ENCODE measurements at regions not wholly inside any gene's neighbourhood (a gene's known extent, or its start where the extent isn't known, plus 50 kb on each side); places are given as distances from the start of the nearest gene placed in this dataset.

DNA sequence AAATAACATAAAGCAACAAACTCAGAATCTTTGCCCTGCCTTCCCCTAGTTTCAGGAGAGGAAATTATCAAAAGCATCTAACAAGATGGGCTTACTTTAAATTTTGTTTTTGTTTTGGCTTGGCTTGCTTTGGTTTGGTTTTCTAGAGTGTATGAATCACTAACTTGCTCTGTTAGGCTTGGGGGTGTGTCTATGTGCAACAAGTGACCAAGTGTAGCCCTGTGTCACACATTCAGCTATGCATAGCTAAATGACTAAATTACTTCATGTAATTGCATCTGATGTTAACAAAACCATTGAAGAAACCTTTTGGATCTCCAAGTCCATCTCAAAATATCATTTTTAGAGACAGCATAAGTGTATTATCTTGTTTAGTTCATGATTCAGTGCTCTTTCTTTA, 251.0 kb downstream of the TFEC start:
- DNase-seq (ENCODE audit: low spot score) = no peak
- TF ChIP-seq, protein P1, sequence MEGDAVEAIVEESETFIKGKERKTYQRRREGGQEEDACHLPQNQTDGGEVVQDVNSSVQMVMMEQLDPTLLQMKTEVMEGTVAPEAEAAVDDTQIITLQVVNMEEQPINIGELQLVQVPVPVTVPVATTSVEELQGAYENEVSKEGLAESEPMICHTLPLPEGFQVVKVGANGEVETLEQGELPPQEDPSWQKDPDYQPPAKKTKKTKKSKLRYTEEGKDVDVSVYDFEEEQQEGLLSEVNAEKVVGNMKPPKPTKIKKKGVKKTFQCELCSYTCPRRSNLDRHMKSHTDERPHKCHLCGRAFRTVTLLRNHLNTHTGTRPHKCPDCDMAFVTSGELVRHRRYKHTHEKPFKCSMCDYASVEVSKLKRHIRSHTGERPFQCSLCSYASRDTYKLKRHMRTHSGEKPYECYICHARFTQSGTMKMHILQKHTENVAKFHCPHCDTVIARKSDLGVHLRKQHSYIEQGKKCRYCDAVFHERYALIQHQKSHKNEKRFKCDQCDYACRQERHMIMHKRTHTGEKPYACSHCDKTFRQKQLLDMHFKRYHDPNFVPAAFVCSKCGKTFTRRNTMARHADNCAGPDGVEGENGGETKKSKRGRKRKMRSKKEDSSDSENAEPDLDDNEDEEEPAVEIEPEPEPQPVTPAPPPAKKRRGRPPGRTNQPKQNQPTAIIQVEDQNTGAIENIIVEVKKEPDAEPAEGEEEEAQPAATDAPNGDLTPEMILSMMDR (IDR thresholded peaks at IDR 0.05; ENCODE audit: extremely low read depth, insufficient read depth, missing control alignments) = no peak
- in situ Hi-C loops (cut with MboI; ENCODE audit: low pct_unique_long_range_greater_than_20kb, low sequenced_read_pairs, unreplicated experiment) = no loop called here

DNA sequence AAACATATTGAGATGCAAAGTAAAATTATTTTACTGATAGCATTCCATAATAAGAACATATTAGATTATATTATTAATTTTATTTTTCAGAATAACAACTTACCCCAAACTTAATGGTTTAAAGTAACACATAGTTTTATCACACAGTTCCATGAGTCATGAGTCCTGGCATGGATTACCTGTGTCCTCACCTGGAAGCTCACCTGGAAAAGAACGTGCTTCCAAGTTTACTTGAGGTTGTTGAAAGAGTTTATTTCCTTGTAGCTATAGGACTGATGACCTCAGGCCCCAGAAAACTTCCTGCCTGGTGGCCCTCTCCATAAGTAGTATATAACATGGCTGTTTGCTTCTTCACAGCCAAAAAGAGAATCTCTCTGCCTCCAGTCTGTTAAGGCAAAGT, 254.6 kb downstream of the TFEC start:
- TF ChIP-seq, protein P1 (IDR thresholded peaks at IDR 0.05; ENCODE audit: extremely low read depth, insufficient read depth, missing control alignments) = no peak
- DNase-seq (ENCODE audit: low spot score) = no peak
- in situ Hi-C loops (cut with MboI; ENCODE audit: low pct_unique_long_range_greater_than_20kb, low sequenced_read_pairs, unreplicated experiment) = no loop called here

DNA sequence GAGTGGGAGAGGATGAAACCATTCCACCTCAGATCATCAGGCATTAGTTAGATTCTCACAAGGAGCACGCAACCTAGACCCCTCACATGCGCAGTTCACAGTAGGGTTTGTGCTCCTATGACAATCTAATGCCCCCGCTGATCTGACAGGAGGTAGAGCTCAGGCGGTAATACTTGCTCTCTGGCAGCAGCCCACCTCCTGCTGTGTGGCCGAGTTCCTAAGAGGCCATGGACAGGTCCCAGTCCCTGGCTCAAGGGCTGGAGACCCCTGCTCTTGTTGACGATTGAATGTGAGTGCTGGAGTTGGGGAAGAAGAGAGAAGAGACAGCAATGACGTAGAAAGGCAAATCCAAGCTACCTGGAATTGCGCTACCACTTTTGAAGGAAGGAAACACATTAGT, 267.2 kb downstream of the TFEC start:
- in situ Hi-C loops (cut with MboI; ENCODE audit: low pct_unique_long_range_greater_than_20kb, low sequenced_read_pairs, unreplicated experiment) = no loop called here
- TF ChIP-seq, protein P1 (IDR thresholded peaks at IDR 0.05; ENCODE audit: extremely low read depth, insufficient read depth, missing control alignments) = no peak
- DNase-seq (ENCODE audit: low spot score) = no peak

DNA sequence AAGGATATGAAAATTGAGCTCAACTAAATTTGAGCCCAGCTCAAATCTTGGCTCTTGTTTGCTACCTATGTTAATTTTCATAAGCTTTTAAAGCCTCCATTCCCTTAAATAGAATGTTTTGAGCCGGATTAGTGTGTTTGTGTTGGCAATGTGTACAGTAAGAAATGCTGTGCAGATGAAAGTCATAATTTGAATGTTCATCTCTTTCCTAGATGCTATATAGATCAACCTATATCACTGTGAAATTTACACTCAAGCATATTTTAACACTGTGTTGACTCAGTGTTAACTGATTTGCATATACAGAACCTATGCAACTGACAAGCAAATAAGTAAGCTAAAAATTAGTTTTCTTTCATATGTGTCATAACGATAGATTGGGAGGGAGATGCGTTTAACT, 272.5 kb downstream of the TFEC start:
- DNase-seq (ENCODE audit: low spot score) = no peak
- in situ Hi-C loops (cut with MboI; ENCODE audit: low pct_unique_long_range_greater_than_20kb, low sequenced_read_pairs, unreplicated experiment) = no loop called here
- TF ChIP-seq, protein P1 (IDR thresholded peaks at IDR 0.05; ENCODE audit: extremely low read depth, insufficient read depth, missing control alignments) = no peak

DNA sequence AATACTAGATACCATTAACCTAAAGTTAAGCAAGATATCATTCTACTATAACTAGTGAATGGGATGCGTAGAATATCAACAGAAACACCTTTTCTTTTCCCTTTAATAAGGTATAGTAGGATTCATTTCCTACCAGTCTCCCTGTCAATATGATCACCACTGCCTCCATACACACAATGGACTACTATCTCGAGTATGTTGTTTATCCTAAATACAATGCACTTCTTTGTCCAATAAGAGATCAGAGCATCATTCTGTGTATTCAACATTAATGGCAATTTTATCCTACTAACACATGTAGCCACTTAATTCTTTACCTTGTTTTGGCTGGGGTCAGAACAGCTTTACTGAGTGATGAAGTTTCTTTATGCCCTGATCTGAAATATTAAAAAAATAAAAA, 276.3 kb downstream of the TFEC start:
- TF ChIP-seq, protein P1 (IDR thresholded peaks at IDR 0.05; ENCODE audit: extremely low read depth, insufficient read depth, missing control alignments) = no peak
- no peak for DNase-seq (ENCODE audit: low spot score)
- in situ Hi-C loops (cut with MboI; ENCODE audit: low pct_unique_long_range_greater_than_20kb, low sequenced_read_pairs, unreplicated experiment) = no loop called here

DNA sequence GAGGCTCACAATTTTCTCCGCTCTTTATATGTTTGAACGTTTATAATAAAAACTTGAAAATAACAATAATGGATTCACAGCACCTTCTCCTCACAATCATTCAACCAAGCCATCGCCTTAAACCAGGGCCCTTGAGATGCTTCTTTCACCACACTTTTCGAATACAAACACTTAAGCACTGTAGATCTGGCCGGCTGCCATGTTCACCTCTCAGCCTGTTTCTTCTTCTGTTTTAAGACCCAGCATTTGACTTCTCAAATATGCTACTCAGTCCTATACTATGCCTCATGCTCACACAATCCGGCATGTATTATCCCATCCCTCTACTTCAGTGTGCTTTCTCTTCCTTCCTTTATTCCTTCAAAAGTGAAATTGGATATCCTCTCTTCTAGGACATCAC, 280.6 kb downstream of the TFEC start:
- DNase-seq (ENCODE audit: low spot score) = no peak
- in situ Hi-C loops (cut with MboI; ENCODE audit: low pct_unique_long_range_greater_than_20kb, low sequenced_read_pairs, unreplicated experiment) = no loop called here
- TF ChIP-seq, protein P1 (IDR thresholded peaks at IDR 0.05; ENCODE audit: extremely low read depth, insufficient read depth, missing control alignments) = no peak

Measured in GM13977 (cell line).